ENCODE measurements at regions not wholly inside any gene's neighbourhood (a gene's known extent, or its start where the extent isn't known, plus 50 kb on each side); places are given as distances from the start of the nearest gene placed in this dataset.

GRCh38 chr7:41130086-41130485 is 572.8 kb downstream of the INHBA start:
- TF ChIP-seq CTCF (IDR thresholded peaks at IDR 0.05; ENCODE audit: poor library complexity, severe bottlenecking), result no peak
- Histone ChIP-seq H3K4me3 (ENCODE audit: severe bottlenecking) (no peak overlapping the region), H3K27me3 (ENCODE audit: insufficient read depth, poor library complexity, severe bottlenecking) (no peaks in the 10 kb centered on the region), H3K36me3 (ENCODE audit: low read depth) (no peaks in the 10 kb centered on the region), H3K9me3 (ENCODE audit: severe bottlenecking) (no peaks in the 10 kb centered on the region), H3K27ac (ENCODE audit: poor library complexity, severe bottlenecking) (no peak overlapping the region), H3K4me1 (ENCODE audit: insufficient read depth, poor library complexity, severe bottlenecking) (peaks cover 12% of the 10 kb centered on the region)
- no peak for ATAC-seq (ENCODE audit: low read depth)
- DNase-seq (ENCODE audit: low spot score), result no peak

GRCh38 chr7:41125343-41125742 is 577.5 kb downstream of the INHBA start:
- DNase-seq (ENCODE audit: low spot score) (no peak), ATAC-seq (ENCODE audit: low read depth) (no peak)
- Histone ChIP-seq H3K9me3 (ENCODE audit: severe bottlenecking) (peaks cover 2% of the 10 kb centered on the region), H3K36me3 (ENCODE audit: low read depth) (no peaks in the 10 kb centered on the region), H3K4me1 (ENCODE audit: insufficient read depth, poor library complexity, severe bottlenecking) (peaks cover 13% of the 10 kb centered on the region), H3K4me3 (ENCODE audit: severe bottlenecking) (no peak overlapping the region), H3K27ac (ENCODE audit: poor library complexity, severe bottlenecking) (no peak overlapping the region), H3K27me3 (ENCODE audit: insufficient read depth, poor library complexity, severe bottlenecking) (no peaks in the 10 kb centered on the region)
- no peak for TF ChIP-seq CTCF (IDR thresholded peaks at IDR 0.05; ENCODE audit: poor library complexity, severe bottlenecking)

- H3K27me3 ChIP-seq (ENCODE audit: insufficient read depth, poor library complexity, severe bottlenecking), result no peaks in the 10 kb centered on the region
- H3K9me3 ChIP-seq (ENCODE audit: severe bottlenecking), result peaks cover 2% of the 10 kb centered on the region
- H3K27ac ChIP-seq (ENCODE audit: poor library complexity, severe bottlenecking), result no peak overlapping the region
- TF ChIP-seq CTCF (IDR thresholded peaks at IDR 0.05; ENCODE audit: poor library complexity, severe bottlenecking), result no peak
- no peaks in the 10 kb centered on the region for H3K36me3 ChIP-seq (ENCODE audit: low read depth)
- no peak overlapping the region for H3K4me3 ChIP-seq (ENCODE audit: severe bottlenecking)
- peaks cover 22% of the 10 kb centered on the region for H3K4me1 ChIP-seq (ENCODE audit: insufficient read depth, poor library complexity, severe bottlenecking)
- DNase-seq (ENCODE audit: low spot score) (no peak), ATAC-seq (ENCODE audit: low read depth) (no peak)
Observed at GRCh38 chr7:41122256-41122987, 580.5 kb downstream of the INHBA start.

- Histone ChIP-seq H3K27ac (ENCODE audit: poor library complexity, severe bottlenecking) (no peak overlapping the region), H3K36me3 (ENCODE audit: low read depth) (no peaks in the 10 kb centered on the region), H3K4me1 (ENCODE audit: insufficient read depth, poor library complexity, severe bottlenecking) (peaks cover 34% of the 10 kb centered on the region), H3K4me3 (ENCODE audit: severe bottlenecking) (no peak overlapping the region), H3K9me3 (ENCODE audit: severe bottlenecking) (peaks cover 2% of the 10 kb centered on the region), H3K27me3 (ENCODE audit: insufficient read depth, poor library complexity, severe bottlenecking) (no peaks in the 10 kb centered on the region)
- DNase-seq (ENCODE audit: low spot score) (no peak), ATAC-seq (ENCODE audit: low read depth) (no peak)
- no peak for TF ChIP-seq CTCF (IDR thresholded peaks at IDR 0.05; ENCODE audit: poor library complexity, severe bottlenecking)
Observed at GRCh38 chr7:41121228-41121627, 581.7 kb downstream of the INHBA start.

- peak; percentile 17 for TF ChIP-seq CTCF (IDR thresholded peaks at IDR 0.05; ENCODE audit: poor library complexity, severe bottlenecking)
- H3K9me3 ChIP-seq (ENCODE audit: severe bottlenecking), result no peaks in the 10 kb centered on the region
- no peak for ATAC-seq (ENCODE audit: low read depth)
- H3K4me3 ChIP-seq (ENCODE audit: severe bottlenecking), result no peak overlapping the region
- H3K36me3 ChIP-seq (ENCODE audit: low read depth), result no peaks in the 10 kb centered on the region
- no peak for DNase-seq (ENCODE audit: low spot score)
- H3K27me3 ChIP-seq (ENCODE audit: insufficient read depth, poor library complexity, severe bottlenecking), result no peaks in the 10 kb centered on the region
- H3K27ac ChIP-seq (ENCODE audit: poor library complexity, severe bottlenecking), result peak overlapping the region; percentile 99
- peaks cover 42% of the 10 kb centered on the region for H3K4me1 ChIP-seq (ENCODE audit: insufficient read depth, poor library complexity, severe bottlenecking)
Observed at GRCh38 chr7:41118486-41118885, 584.4 kb downstream of the INHBA start.
